Testis (tissue), 2 donors: ENCODE measurements at regions not wholly inside any gene's neighbourhood (a gene's known extent, or its start where the extent isn't known, plus 50 kb on each side); places are given as distances from the start of the nearest gene placed in this dataset.

Experiments
- CTCF ChIP-seq, 3 experiments: fragments of 450-650 bp in 2 of 3; fragments of 200-600 bp in 1 of 3; sonication (generic) in 1 of 3; IDR thresholded peaks; one replicate each; pipeline ENCODE4 v1.5.1; 2016 to 2019; ENCODE audit warnings: antibody characterized with exemption in 3 of 3, mild to moderate bottlenecking in 2 of 3, moderate library complexity in 1 of 3
- POLR2A ChIP-seq: fragments of 450-650 bp; IDR thresholded peaks from one replicate; pipeline ENCODE4 v1.6.1; 2017; ENCODE audit warnings: antibody characterized with exemption, mild to moderate bottlenecking, moderate library complexity

GRCh38 chr20:50312682-50313521, 122.3 kb downstream of the CEBPB start:
- no peak for TF ChIP-seq CTCF (IDR thresholded peaks at IDR 0.05)
- no peak for TF ChIP-seq POLR2A
